NCI-H748 (cell line): ENCODE measurements at regions not wholly inside any gene's neighbourhood (a gene's known extent, or its start where the extent isn't known, plus 50 kb on each side); places are given as distances from the start of the nearest gene placed in this dataset.

ENCODE experiments used
- DNase-seq: peaks from one replicate; lab custom pipeline; 2025; ENCODE audit not compliant: unreplicated experiment; lab: John Stamatoyannopoulos, UW

DNA sequence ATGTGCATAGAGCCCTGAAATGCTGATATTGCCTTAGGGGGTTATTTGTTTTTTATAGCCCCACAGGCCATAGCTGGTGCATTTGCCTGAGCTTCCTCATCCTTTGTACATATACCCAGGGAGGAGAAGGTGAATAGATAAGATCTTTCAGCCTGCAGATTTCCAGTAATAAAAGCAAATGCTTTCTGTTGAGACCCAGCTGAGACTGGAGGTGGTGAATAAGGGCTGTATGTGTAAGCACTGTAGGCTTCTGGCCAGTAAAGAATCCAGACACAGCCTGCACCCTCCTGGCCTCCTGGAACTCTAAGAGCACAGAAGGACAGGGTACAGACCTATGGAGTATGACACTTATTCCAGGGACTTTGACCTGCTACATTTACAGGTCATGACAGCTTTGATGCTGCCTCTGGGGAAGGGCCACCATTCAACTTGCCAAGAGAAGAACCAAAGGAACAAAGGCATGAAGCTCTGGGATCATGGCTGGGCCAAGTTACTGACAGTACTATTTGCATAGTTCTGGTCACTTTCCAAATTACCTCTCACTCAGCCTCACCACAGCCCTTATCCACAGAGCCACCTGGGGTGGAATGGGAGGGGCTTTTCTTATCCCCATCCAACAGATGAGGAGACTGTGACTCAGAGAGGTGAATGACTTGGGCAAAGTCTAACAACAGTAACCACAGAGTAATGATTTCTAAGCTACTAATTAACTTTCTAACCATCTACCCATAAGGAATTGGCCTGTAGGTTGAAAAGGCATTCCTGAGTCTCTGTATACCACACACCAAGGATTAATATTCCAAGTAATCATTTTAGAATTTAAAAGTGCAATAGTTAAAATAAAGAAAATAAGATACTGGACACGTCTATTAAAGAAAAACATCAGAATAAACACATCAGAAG lies 604.5 kb upstream of the KLF4 start:
- DNase-seq: no peak

GRCh38 chr9:108088916-108089315 lies 599.3 kb upstream of the KLF4 start:
- DNase-seq: no peak

GRCh38 chr9:108087781-108088180 lies 598.2 kb upstream of the KLF4 start:
- peak; percentile 45 for DNase-seq

DNA sequence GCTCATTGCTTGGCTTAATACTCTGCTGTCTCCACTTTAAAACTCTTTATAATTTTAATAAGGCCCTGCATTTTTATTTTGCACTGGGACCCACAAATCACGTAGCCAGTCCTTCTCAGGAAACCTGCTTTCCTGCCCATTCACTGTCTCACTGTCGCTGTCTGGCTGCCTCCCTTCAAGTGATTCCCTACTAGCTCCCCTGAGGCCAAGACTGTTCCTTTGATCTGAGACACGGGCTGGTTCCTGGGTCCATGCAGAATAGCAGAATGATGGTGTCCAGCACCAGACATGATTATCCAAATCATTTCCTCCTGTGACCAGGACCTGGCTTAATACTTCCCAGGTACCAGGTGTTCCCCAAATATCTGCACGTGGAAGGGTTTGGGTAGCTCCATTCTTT lies 597.1 kb upstream of the KLF4 start:
- DNase-seq: no peak

DNA sequence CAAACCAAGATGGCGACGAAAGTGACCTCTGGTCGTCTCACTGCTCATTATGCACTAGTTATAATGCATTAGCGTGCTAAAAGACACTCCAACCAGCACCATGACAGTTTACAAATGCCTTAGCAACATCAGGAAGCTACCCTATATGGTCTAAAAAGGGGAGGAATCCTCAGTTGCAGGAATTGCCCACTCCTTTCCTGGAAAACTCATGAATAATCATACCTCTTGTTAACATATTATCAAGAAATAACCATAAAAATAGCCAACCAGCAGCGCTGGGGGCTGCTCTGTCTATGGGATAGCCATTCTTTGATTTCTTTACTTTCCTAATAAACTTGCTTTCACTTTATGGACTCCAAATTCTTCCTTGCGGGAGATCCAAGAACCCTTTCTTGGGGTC lies 595.7 kb upstream of the KLF4 start:
- no peak for DNase-seq

- no peak for DNase-seq
Measured at GRCh38 chr9:108083796-108084352, 594.3 kb upstream of the KLF4 start.

- peak; percentile 90 for DNase-seq
Measured at GRCh38 chr9:108083160-108083750, 593.7 kb upstream of the KLF4 start.

GRCh38 chr9:108081112-108081511 lies 591.5 kb upstream of the KLF4 start:
- no peak for DNase-seq

- DNase-seq: no peak
Measured at GRCh38 chr9:108080285-108080684, 590.7 kb upstream of the KLF4 start.

- DNase-seq: no peak
Measured at GRCh38 chr9:108078811-108079210, 589.2 kb upstream of the KLF4 start.

- no peak for DNase-seq
Measured at GRCh38 chr9:108078375-108078774, 588.8 kb upstream of the KLF4 start.

- peak; percentile 70 for DNase-seq
Measured at GRCh38 chr9:108077556-108077955, 588.0 kb upstream of the KLF4 start.

DNA sequence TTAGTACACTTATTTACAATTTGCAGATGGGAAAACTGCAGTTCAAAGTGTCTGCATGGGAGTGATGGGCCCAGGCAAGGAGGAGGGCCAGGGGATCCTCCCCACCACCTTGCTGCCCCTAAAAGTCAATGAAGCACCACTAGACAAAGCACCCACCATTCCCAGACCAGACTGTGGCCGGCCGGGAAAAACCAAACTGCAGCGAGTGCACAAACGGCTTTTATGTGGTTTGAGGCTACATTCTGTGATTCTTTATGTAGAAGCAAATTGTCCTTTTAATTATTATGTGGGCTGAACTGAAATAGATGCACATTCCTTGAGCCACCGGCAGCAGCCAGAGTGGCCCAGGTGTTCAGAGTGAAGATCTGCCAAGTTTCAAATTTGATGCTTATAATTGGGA lies 585.3 kb upstream of the KLF4 start:
- no peak for DNase-seq

- peak; percentile 15 for DNase-seq
Measured at GRCh38 chr9:108073823-108074222, 584.3 kb upstream of the KLF4 start.

DNA sequence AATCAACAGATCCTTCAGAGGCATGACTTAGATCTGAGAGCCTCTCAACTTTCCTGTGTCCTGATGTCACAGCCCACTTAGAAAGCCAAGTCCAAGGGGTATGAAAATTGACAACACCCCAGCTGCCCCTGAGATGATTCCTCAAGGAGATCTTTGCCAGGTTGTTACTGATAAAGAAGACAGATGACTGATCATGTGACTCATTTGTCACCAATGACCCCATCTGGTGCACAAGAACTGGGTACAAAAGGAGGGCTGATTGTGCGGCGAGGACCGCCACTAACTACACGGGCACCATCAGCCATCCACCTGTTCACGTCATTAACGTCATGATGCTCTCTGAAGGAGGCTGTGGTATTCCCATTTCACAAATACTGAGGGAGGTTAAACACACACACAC lies 583.2 kb upstream of the KLF4 start:
- DNase-seq: no peak

DNA sequence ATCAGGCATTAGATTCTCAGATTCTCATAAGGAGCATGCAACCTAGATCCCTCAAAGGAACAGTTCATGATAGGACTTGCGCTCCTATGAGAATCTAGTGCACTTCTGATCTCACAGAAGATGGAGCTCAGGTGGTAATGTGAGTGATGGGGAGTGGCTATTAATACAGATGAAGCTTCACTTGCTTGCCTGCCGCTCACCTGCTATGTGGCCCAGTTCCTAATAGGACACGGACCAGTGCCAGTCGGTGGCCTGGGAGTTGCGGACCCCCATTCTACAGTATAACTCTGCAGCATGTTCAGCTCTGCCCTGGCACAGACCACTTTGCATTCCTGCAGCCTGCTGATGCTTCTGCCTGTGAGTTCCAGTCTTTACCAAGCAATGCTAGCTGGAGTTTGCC lies 581.3 kb upstream of the KLF4 start:
- no peak for DNase-seq

GRCh38 chr9:108069991-108070390 lies 580.4 kb upstream of the KLF4 start:
- DNase-seq: no peak

DNA sequence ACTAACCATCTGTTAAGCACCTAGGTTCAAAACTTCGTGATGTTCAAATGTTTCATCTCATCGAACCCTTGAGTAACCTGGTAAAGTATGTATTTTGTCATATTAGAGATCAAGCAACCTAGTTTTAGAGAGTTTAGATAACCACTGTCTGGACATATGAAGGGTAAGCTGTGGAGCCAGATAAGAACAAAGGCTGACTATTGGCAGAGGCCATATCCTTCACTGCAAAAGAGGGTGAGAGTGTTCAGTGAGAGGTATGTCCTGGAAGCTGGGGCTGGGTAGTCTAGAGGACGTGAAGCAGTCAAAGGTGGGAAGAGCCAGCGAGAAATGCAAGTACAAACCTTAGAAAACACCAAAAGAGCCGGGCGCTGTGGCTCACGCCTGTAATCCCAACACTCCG lies 573.1 kb upstream of the KLF4 start:
- no peak for DNase-seq

GRCh38 chr9:108060175-108060574 lies 570.6 kb upstream of the KLF4 start:
- no peak for DNase-seq

DNA sequence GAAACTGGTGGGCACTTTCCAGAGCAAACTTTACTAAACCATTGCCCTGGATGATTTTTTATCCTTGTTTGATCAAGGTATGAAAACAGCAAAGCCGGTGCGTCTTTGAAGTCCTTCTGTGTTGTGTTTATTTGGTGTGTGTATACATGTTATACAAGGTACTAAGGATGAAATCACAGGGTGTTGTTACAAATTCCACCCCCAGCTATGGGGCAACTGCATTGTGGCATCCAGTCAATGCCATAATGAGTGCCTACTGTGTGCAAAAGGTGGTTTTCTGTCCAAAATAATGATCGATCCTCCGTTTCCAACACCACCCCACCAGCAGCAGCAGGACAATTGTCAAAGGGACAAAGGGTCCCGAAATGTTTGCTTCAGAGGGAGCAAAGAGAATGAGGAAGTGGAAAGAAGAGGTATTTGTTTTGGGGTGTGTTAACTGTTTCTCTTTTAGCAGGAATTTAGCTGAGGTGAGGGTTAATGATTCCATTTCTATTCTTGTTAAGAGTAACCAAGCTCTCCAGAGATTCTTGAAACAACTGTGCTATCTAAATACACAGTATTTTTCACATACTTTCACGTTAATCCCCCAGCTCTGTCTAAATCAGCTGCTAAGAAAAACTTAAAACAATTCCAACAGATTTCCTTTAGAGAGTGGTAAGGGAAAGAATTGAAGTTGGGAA lies 568.7 kb upstream of the KLF4 start:
- DNase-seq: no peak

DNA sequence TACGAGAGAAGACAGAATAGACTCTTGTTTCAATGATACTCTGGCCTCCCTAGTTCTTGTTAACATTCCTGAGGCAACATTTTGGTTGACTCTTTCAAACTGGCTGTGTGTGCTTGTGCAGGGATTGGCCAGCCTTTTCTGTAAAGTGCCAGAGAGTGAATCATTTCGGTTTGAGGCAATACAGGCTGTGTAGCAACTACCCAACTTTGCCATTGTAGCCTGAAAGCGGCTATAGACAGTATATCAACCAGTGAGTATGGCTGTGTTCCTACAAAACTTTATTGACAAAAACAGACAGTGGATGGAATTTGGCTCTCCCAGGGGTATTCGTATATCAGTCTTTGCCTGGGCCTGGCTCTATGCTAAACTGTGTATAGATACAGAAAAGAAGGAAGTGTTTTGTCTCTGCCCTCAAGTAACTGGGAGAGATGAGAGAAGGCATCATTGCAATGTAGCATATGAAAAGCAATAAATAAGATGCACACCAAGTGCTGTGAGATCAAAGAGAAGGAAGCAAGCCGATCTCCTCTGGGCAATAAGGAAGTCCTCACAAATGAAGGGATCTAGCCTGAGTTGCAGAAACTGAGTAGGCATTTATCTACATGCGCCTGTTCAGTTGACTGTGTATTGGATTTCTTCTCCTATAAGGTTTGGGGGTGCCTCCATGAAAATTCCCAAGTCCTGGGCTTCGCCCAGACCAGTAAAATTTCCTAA lies 568.0 kb upstream of the KLF4 start:
- DNase-seq: no peak
